ENCODE measurements at regions not wholly inside any gene's neighbourhood (a gene's known extent, or its start where the extent isn't known, plus 50 kb on each side); places are given as distances from the start of the nearest gene placed in this dataset.
"Not testable (repeated sequence)": the region's sequence is repeated elsewhere in the genome, so short reads cannot be mapped to it uniquely, and the experiment has no call there.

GRCh38 chr7:110454713-110455112 lies 636.2 kb upstream of the LRRN3 start:
- H3K36me3 ChIP-seq (ENCODE audit: insufficient read depth, low read length): no peaks in the 10 kb centered on the region
- H2AFZ ChIP-seq (ENCODE audit: low read length): no peak overlapping the region
- no peaks in the 10 kb centered on the region for H4K20me1 ChIP-seq (ENCODE audit: insufficient read depth, low read length)
- H3K27ac ChIP-seq (ENCODE audit: low read depth, low read length, poor library complexity, severe bottlenecking): no peak overlapping the region
- no peaks in the 10 kb centered on the region for H3K9me2 ChIP-seq (ENCODE audit: low read depth, low read length)
- no peak overlapping the region for H3K9ac ChIP-seq (ENCODE audit: low read length)
- H3K79me2 ChIP-seq (ENCODE audit: insufficient read depth, low read length): no peaks in the 10 kb centered on the region
- no peak overlapping the region for H3K4me2 ChIP-seq (ENCODE audit: low read length)
- no peaks in the 10 kb centered on the region for H3K4me1 ChIP-seq (ENCODE audit: insufficient read depth, low read length, severe bottlenecking)
- H3K27me3 ChIP-seq (ENCODE audit: insufficient read depth, low read length): no peaks in the 10 kb centered on the region
- no peaks in the 10 kb centered on the region for H3F3A ChIP-seq (ENCODE audit: insufficient read depth, low read length)
- TF ChIP-seq CTCF (IDR thresholded peaks at IDR 0.05; ENCODE audit: low read length): no peak
- TF ChIP-seq EZH2 (IDR thresholded peaks at IDR 0.05; ENCODE audit: borderline replicate concordance, low read length): no peak
- H3K4me3 ChIP-seq (ENCODE audit: low read depth, low read length, poor library complexity, severe bottlenecking): no peak overlapping the region
- no peaks in the 10 kb centered on the region for H3K9me3 ChIP-seq (ENCODE audit: low read length)

GRCh38 chr7:110461621-110462020 lies 629.3 kb upstream of the LRRN3 start:
- H4K20me1 ChIP-seq (ENCODE audit: insufficient read depth, low read length): no peaks in the 10 kb centered on the region
- no peaks in the 10 kb centered on the region for H3F3A ChIP-seq (ENCODE audit: insufficient read depth, low read length)
- H3K4me3 ChIP-seq (ENCODE audit: low read depth, low read length, poor library complexity, severe bottlenecking): no peak overlapping the region
- no peaks in the 10 kb centered on the region for H3K79me2 ChIP-seq (ENCODE audit: insufficient read depth, low read length)
- H3K27me3 ChIP-seq (ENCODE audit: insufficient read depth, low read length): no peaks in the 10 kb centered on the region
- H2AFZ ChIP-seq (ENCODE audit: low read length): no peak overlapping the region
- no peak overlapping the region for H3K27ac ChIP-seq (ENCODE audit: low read depth, low read length, poor library complexity, severe bottlenecking)
- H3K4me1 ChIP-seq (ENCODE audit: insufficient read depth, low read length, severe bottlenecking): no peaks in the 10 kb centered on the region
- TF ChIP-seq CTCF (IDR thresholded peaks at IDR 0.05; ENCODE audit: low read length) (no peak), EZH2 (IDR thresholded peaks at IDR 0.05; ENCODE audit: borderline replicate concordance, low read length) (no peak)
- no peak overlapping the region for H3K4me2 ChIP-seq (ENCODE audit: low read length)
- no peaks in the 10 kb centered on the region for H3K9me3 ChIP-seq (ENCODE audit: low read length)
- no peak overlapping the region for H3K9ac ChIP-seq (ENCODE audit: low read length)
- no peaks in the 10 kb centered on the region for H3K9me2 ChIP-seq (ENCODE audit: low read depth, low read length)
- no peaks in the 10 kb centered on the region for H3K36me3 ChIP-seq (ENCODE audit: insufficient read depth, low read length)

GRCh38 chr7:110470420-110470819 lies 620.5 kb upstream of the LRRN3 start:
- no peaks in the 10 kb centered on the region for H3K36me3 ChIP-seq (ENCODE audit: insufficient read depth, low read length)
- no peaks in the 10 kb centered on the region for H4K20me1 ChIP-seq (ENCODE audit: insufficient read depth, low read length)
- no peak overlapping the region for H3K4me2 ChIP-seq (ENCODE audit: low read length)
- no peak overlapping the region for H3K27ac ChIP-seq (ENCODE audit: low read depth, low read length, poor library complexity, severe bottlenecking)
- no peak overlapping the region for H2AFZ ChIP-seq (ENCODE audit: low read length)
- no peak overlapping the region for H3K9ac ChIP-seq (ENCODE audit: low read length)
- H3F3A ChIP-seq (ENCODE audit: insufficient read depth, low read length): no peaks in the 10 kb centered on the region
- H3K4me1 ChIP-seq (ENCODE audit: insufficient read depth, low read length, severe bottlenecking): no peaks in the 10 kb centered on the region
- TF ChIP-seq CTCF (IDR thresholded peaks at IDR 0.05; ENCODE audit: low read length) (no peak), EZH2 (IDR thresholded peaks at IDR 0.05; ENCODE audit: borderline replicate concordance, low read length) (no peak)
- no peaks in the 10 kb centered on the region for H3K9me2 ChIP-seq (ENCODE audit: low read depth, low read length)
- H3K9me3 ChIP-seq (ENCODE audit: low read length): no peaks in the 10 kb centered on the region
- H3K4me3 ChIP-seq (ENCODE audit: low read depth, low read length, poor library complexity, severe bottlenecking): no peak overlapping the region
- no peaks in the 10 kb centered on the region for H3K79me2 ChIP-seq (ENCODE audit: insufficient read depth, low read length)
- H3K27me3 ChIP-seq (ENCODE audit: insufficient read depth, low read length): no peaks in the 10 kb centered on the region

- not testable (repeated sequence) for H4K20me1 ChIP-seq (ENCODE audit: insufficient read depth, low read length); H3F3A ChIP-seq (ENCODE audit: insufficient read depth, low read length); H3K4me2 ChIP-seq (ENCODE audit: low read length); H3K9me2 ChIP-seq (ENCODE audit: low read depth, low read length); H3K79me2 ChIP-seq (ENCODE audit: insufficient read depth, low read length); H3K27me3 ChIP-seq (ENCODE audit: insufficient read depth, low read length); H3K4me1 ChIP-seq (ENCODE audit: insufficient read depth, low read length, severe bottlenecking); H2AFZ ChIP-seq (ENCODE audit: low read length); H3K4me3 ChIP-seq (ENCODE audit: low read depth, low read length, poor library complexity, severe bottlenecking); H3K27ac ChIP-seq (ENCODE audit: low read depth, low read length, poor library complexity, severe bottlenecking); H3K9me3 ChIP-seq (ENCODE audit: low read length); H3K9ac ChIP-seq (ENCODE audit: low read length); H3K36me3 ChIP-seq (ENCODE audit: insufficient read depth, low read length)
Observed at GRCh38 chr7:110472419-110472818, 618.5 kb upstream of the LRRN3 start.
